ENCODE measurements at regions not wholly inside any gene's neighbourhood (a gene's known extent, or its start where the extent isn't known, plus 50 kb on each side); places are given as distances from the start of the nearest gene placed in this dataset.

DNA sequence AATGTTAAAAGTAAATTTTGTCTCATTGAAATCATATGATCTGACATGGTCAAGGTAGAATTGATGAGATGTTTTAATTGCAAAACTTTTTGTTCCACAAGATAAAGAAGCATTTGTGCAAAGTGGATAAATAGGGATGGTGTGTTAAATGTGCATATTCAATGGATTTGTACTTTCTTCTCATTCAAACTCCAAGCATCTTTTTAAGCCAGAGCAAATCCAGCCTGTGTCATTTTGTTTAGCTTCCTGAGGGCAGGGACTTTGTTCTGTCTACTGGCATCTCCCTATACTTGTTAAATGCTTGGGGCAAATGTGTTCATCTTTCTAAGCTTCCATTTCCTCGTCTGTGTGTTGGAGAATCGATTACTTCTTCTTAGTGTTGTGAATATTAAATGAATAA lies 200.3 kb downstream of the SLIT2 start:
- TF ChIP-seq POLR2A (IDR thresholded peaks at IDR 0.05; ENCODE audit: low read depth, low read length) (no peak), CTCF (conservative IDR thresholded peaks at IDR 0.05; ENCODE audit: low read depth, low read length) (no peak), CEBPB (IDR thresholded peaks at IDR 0.05; ENCODE audit: low read depth, low read length) (no peak)
- TF ChIP-seq, protein P1, sequence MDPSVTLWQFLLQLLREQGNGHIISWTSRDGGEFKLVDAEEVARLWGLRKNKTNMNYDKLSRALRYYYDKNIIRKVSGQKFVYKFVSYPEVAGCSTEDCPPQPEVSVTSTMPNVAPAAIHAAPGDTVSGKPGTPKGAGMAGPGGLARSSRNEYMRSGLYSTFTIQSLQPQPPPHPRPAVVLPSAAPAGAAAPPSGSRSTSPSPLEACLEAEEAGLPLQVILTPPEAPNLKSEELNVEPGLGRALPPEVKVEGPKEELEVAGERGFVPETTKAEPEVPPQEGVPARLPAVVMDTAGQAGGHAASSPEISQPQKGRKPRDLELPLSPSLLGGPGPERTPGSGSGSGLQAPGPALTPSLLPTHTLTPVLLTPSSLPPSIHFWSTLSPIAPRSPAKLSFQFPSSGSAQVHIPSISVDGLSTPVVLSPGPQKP (IDR thresholded peaks at IDR 0.05; ENCODE audit: borderline replicate concordance, low read depth, low read length): no peak
